HG02798 (cell line): ENCODE measurements at regions not wholly inside any gene's neighbourhood (a gene's known extent, or its start where the extent isn't known, plus 50 kb on each side); places are given as distances from the start of the nearest gene placed in this dataset.
"Not testable (repeated sequence)": the region's sequence is repeated elsewhere in the genome, so short reads cannot be mapped to it uniquely, and the experiment has no call there.

Source experiments
- ATAC-seq: cut with Tn5 transposase; IDR thresholded peaks from one replicate; pipeline ENCODE4 v1.9.1; 2021; ENCODE audit warnings: mild to moderate bottlenecking; ENCODE audit not compliant: unreplicated experiment, poor library complexity

- not testable (repeated sequence) for ATAC-seq
These were observed 617.0 kb downstream of the ADCYAP1 start for GRCh38 chr18:1521588-1522248.

DNA sequence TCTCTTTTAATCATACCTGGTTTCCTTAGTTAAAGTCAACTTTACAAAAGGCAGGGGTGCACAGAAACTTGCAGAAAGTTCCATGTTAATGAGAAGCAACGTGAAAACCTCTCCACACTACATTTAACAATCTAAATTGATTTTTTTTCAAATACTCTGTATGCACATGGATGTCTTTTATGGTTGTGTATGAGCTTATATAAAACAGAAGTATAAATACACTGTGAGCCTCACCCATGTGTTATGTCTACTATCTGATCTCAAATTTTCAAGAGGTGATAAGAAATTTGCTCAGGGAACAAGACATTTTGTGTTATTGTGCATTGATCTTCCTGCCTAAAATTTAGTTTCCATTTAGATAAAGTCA, 617.6 kb downstream of the ADCYAP1 start:
- no peak for ATAC-seq

GRCh38 chr18:1526991-1527390, 622.3 kb downstream of the ADCYAP1 start:
- ATAC-seq: no peak

DNA sequence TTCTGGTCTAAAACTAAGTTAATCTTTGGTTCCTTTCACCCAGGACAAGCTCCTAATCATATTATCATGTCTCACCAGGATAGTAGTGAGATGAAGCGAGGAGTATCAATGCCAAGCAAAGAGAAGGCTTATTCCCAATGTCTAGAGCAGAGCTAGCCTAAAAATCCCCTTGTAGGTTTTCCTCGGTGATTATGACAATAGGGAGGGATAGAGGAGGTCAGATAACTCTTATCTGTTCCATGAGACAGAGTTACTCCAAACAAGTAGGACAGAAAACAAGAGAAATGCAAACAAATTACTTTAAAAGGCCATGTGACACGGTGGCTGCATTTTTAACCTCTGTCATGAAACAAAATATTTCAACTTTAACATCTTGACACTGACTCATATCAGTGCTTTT, 623.1 kb downstream of the ADCYAP1 start:
- ATAC-seq: no peak

DNA sequence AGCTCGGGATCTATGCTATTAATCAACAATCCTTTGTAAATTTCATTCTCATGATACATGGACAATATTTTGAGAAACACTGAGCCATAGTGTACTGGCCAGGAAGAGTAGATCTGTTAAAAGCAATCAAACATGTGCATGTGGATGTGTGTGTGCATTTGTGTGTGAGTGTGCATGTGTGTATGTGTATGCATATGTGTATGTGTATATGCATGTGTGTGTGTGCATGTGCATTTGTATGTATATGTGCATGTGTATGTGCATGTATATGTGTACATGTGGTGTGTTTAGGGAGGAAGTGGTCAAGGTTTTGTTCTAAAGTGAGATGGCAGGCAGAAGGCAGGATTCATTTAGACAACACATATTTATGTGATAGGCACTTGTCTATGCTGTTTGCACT, 623.8 kb downstream of the ADCYAP1 start:
- no peak for ATAC-seq

DNA sequence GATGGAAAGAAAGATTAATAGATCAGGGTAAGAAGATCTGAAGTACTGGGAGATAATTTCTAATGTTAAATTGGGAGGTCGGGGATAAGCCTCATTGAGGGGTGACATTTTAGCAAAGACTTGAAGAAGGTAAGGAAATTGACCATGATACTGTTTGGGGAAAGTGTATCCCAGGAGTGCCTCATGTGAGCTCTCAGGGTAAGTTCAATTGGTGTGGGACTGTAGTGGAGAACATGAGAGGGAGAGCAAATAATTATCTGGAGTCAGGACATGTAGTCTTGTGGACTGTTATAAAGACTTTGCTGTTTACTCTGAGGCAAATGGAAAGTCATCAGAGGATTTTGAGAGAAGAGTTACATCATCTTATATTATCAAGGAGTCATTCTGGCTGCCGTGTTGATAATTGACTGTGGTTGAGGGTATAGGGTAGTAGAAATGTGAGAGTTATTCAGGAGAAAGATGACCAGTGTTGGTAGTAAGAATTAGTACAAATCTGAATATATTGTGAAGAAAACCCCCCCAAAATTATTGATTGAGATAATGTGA, 624.4 kb downstream of the ADCYAP1 start:
- ATAC-seq: no peak

DNA sequence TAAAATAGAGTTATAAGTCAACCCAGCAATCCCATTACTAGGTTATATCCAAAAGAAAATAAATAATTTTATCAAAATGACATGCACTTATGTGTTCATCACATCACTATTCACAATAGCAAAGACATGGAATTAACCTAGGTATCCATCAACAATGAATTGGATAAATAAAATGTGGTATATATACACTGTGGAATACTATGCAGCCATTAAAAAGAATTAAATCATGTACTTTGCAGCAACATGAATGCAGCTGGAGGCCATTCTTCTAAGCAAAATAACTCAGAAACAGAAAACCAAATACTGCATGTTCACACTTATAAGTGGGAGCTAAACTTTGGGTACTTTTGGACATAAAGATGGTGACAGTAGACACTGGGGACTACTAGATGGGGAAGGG, 626.0 kb downstream of the ADCYAP1 start:
- no peak for ATAC-seq

DNA sequence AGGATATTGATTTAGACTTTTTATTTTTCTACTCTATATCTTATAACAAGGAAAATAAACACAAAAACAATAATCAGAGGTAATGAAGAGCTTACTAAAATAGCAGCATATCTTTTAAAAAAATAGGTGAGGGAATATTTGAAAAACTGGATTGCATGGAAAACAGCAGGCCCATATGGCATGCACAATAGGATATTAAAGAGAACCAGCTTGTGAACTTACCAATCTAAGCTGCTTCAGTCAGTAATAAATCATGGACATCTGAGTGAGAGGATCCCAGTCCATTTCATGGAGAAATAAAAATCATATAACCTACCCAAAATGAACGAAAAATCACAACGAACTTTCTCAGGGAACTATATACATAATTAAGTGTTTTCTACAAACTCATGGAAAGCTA, 634.6 kb downstream of the ADCYAP1 start:
- ATAC-seq: no peak

DNA sequence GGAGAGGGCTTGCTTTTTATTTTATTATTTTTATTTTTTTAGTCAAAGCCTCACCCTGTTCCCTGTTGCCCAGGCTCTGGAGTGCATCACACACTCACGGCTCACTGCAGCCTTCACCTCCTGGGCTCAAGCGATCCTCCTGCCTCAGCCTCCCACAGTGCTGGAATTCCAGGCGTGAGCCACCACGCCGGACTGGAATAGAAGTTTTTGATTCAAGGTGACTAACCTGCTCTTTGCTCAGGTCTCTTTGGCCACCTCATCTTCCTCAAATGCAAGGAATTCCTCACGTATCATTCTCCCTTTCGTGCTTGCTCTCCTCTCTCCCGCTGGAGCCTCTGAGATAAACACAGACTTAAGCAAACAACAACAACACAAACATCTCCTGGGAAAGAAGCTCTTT, 636.8 kb downstream of the ADCYAP1 start:
- ATAC-seq: no peak

GRCh38 chr18:1542230-1542774, 637.6 kb downstream of the ADCYAP1 start:
- no peak for ATAC-seq

GRCh38 chr18:1544016-1544415, 639.3 kb downstream of the ADCYAP1 start:
- ATAC-seq: no peak

GRCh38 chr18:1557711-1558110, 653.0 kb downstream of the ADCYAP1 start:
- not testable (repeated sequence) for ATAC-seq

DNA sequence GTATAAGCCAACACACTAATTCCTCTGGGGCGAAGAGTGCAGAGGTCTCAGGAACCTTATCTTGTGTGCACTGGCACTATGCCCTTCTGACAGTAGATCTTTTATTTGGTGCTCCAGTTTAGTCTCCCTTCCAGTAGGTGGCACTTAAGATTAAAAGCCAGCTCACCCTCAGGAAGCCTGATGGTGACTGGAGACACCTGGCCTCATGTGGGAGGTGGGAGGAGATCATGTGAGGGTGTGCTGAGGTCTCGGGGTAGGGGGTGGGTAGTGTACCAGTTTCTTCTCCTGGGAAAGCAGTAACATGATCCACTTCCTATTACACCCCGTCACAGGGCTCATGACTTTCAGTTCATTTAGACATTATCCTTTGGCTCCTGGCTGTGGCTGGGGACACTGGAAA, 654.9 kb downstream of the ADCYAP1 start:
- no peak for ATAC-seq

GRCh38 chr18:1564793-1565192, 660.1 kb downstream of the ADCYAP1 start:
- no peak for ATAC-seq

- no peak for ATAC-seq
These were observed 666.5 kb downstream of the ADCYAP1 start for GRCh38 chr18:1571206-1571605.

GRCh38 chr18:1573732-1574131, 669.1 kb downstream of the ADCYAP1 start:
- ATAC-seq: no peak

DNA sequence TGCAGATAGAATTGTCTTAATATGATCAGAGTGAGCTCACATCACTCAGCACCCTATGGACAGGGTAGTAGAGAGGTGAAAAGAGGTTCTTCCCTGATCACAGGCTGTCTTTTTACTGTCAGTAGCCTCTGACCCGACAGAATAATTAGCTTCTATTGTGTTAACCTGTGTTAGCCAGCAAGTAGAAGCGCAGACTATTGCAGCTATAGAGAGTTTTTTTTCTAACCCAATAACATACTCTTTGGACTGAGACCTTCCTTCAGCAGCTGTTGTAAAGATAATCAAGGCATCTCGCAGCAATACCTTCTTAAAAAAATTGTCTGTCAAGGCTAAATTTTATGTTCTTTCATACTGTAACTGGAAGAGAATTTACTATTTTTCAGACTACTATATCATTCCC, 670.4 kb downstream of the ADCYAP1 start:
- ATAC-seq: no peak

DNA sequence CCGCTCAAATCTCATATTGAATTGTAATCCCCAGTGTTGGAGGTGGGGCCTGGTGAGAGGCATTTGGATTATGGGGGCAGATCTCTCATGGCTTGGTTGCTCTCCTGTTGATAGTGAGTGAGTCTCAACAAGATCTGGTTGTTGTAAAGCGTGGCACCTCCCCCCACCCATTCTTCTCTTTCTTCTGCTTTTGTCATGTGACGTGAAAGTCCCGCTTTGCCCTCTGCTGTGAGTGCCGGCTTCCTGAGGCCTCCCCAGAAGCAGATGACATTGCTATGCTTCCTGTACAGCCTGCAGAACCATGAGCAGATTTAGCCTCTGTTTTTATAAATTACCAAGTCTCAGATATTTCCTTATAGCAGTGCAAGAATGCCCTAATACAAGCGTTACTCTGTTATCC, 673.8 kb downstream of the ADCYAP1 start:
- ATAC-seq: no peak

DNA sequence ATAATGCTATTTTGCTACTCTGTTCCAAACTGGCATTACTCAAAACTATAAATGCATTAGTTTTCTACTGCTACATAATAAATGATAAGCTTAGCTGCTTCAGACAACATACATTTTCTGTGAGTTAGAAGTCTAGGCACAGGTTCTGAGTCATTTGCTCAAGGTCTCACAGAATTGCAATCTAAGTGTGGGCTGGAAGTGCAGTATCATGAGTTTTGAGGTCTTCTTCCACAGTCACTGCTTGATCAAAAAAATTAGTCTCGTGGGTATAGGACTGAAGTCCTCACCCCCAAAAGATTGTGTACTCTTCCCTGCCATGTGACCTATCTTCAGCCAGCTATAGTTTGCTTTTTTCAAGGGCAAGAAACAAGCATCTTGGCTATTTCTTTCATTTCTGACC, 676.9 kb downstream of the ADCYAP1 start:
- no peak for ATAC-seq

DNA sequence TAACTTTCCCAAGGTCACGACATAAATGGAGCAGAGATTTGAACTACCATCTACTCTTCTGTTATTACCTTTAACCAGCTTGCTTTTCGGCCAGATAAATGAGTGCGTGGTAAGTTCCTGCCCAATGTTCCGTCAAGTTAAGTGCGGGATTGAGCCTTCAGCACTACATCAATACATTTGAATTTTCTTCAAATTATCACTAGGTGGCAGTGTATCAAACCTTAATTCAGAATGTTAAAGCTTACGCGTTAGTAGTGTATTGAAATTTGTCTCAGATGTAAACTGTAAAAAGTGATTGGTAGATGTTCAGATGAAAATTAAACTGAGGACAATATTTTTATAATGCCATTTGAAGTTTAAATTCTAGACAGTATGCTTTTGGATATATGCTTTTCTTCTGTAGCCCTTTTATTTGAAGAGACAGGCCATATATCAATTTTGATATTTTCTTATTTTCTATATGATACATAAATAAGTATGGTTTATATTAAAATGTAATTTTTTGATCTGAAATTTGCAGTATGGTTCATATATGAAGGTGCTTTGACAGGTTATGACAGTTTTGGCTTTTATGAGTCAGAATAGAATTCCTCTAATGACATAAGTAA, 681.3 kb downstream of the ADCYAP1 start:
- ATAC-seq: peak; percentile 69

GRCh38 chr18:1593091-1593490, 688.4 kb downstream of the ADCYAP1 start:
- no peak for ATAC-seq

DNA sequence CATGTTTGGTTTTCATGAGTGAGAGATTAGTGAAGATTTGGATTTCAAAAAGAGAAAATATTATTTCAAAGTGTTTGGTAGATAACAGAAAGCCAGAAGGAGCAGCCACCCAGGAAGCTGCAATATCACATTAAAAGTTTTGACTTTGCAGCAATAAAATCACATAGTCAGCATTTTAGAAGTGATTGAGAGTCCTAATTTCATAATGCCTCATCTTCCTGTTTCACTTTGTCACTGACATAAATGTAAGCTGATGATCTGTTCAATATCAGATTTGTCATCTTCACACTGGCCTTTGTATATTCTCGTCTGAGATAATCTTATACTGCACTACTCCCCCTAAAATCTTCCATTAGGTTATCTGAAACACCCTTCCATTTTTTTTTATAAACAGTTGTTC, 690.5 kb downstream of the ADCYAP1 start:
- ATAC-seq: no peak
